Lower lobe of right lung (tissue), 2 donors: ENCODE measurements at regions not wholly inside any gene's neighbourhood (a gene's known extent, or its start where the extent isn't known, plus 50 kb on each side); places are given as distances from the start of the nearest gene placed in this dataset.
"Not testable (repeated sequence)": the region's sequence is repeated elsewhere in the genome, so short reads cannot be mapped to it uniquely, and the experiment has no call there.

Experiments
- ATAC-seq, 2 donors: fragments of 200-7000 bp; cut with Tn5 transposase; one replicate each; pipeline ENCODE4 v1.9.1; 2020 to 2022; ENCODE audit warnings: mild to moderate bottlenecking in 2 of 2, moderate library complexity in 2 of 2
- DNase-seq: peaks from one replicate; pipeline ENCODE4 v3.0.0-alpha.2; 2020
- H3K27ac ChIP-seq: fragments of 200-600 bp; one replicate; pipeline ENCODE4 v1.8.0; 2022
- H3K27me3 ChIP-seq: fragments of 200-600 bp; one replicate; pipeline ENCODE4 v1.8.0; 2022; ENCODE audit warnings: low read depth
- H3K36me3 ChIP-seq: fragments of 200-600 bp; one replicate; pipeline ENCODE4 v1.8.0; 2022; ENCODE audit warnings: mild to moderate bottlenecking
- H3K4me1 ChIP-seq: fragments of 200-600 bp; one replicate; pipeline ENCODE4 v1.8.0; 2022
- H3K4me3 ChIP-seq: fragments of 200-600 bp; one replicate; pipeline ENCODE4 v1.8.0; 2022; ENCODE audit warnings: mild to moderate bottlenecking
- H3K9me3 ChIP-seq: fragments of 200-600 bp; one replicate; pipeline ENCODE4 v1.8.0; 2022
- intact Hi-C: fragments of 100-400 bp; cut with DNase I; formaldehyde crosslinking; loops from one replicate; pipeline ENCODE4 v1.11.0; 2022
- TF ChIP-seq, protein P1 (sequence below): fragments of 200-600 bp; IDR thresholded peaks from one replicate; pipeline ENCODE4 v1.8.0; 2022; ENCODE audit warnings: antibody characterized with exemption, mild to moderate bottlenecking
- donor health status: DM: no; HTN: yes; CAD: no; lungs with severe emphysema.

DNA sequence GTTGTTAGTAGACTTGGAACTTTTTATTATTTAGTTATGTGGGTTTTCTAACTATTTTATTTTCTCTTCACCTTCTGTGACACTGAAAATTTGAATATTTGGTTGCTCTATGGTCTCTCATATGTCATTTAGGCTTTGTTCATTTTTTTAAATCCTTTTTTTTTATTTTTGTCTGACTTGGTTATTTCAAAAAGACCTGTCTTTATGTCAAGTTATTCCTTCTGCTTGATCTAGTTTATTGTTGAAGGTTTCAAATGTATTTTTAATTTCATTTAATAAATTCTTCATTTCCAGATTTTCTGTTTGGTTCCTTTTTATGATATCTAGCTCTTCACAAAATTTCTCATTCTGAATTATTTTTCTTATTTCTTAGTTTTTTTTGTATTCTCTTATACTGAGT lies 160.6 kb upstream of the ATP5MC3 start:
- Histone ChIP-seq H3K4me3 (no peak overlapping the region), H3K27me3 (no peaks in the 10 kb centered on the region), H3K9me3 (peaks cover 20% of the 10 kb centered on the region), H3K4me1 (no peaks in the 10 kb centered on the region), H3K36me3 (no peaks in the 10 kb centered on the region), H3K27ac (no peak overlapping the region)
- TF ChIP-seq, protein P1, sequence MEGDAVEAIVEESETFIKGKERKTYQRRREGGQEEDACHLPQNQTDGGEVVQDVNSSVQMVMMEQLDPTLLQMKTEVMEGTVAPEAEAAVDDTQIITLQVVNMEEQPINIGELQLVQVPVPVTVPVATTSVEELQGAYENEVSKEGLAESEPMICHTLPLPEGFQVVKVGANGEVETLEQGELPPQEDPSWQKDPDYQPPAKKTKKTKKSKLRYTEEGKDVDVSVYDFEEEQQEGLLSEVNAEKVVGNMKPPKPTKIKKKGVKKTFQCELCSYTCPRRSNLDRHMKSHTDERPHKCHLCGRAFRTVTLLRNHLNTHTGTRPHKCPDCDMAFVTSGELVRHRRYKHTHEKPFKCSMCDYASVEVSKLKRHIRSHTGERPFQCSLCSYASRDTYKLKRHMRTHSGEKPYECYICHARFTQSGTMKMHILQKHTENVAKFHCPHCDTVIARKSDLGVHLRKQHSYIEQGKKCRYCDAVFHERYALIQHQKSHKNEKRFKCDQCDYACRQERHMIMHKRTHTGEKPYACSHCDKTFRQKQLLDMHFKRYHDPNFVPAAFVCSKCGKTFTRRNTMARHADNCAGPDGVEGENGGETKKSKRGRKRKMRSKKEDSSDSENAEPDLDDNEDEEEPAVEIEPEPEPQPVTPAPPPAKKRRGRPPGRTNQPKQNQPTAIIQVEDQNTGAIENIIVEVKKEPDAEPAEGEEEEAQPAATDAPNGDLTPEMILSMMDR: no peak
- ATAC-seq: no peak
- DNase-seq: no peak
- intact Hi-C loops: no loop called here

DNA sequence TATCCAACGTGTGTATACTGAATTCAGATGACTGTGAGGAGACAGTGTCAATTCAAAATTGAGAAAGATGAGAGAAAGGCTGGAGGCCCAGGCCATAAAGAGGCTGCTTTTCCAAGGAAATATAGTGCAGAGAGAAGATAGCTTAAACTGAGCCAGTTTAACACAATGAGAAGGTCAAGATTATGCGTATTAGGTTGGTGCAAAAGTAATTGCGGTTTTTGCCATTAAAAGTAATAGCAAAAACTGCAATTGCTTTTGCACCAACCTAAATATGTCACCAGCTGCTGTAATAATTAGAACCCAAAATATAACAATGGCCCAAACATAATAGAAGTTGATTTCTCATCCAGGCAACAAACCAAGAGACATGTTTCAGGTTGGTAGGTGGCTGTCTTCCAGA lies 148.7 kb upstream of the ATP5MC3 start:
- Histone ChIP-seq H3K4me3 (no peak overlapping the region), H3K36me3 (no peaks in the 10 kb centered on the region), H3K27me3 (no peaks in the 10 kb centered on the region), H3K27ac (no peak overlapping the region), H3K4me1 (no peaks in the 10 kb centered on the region), H3K9me3 (peaks cover 9% of the 10 kb centered on the region)
- intact Hi-C loops: no loop called here
- TF ChIP-seq, protein P1: no peak
- DNase-seq: no peak
- ATAC-seq: no peak

DNA sequence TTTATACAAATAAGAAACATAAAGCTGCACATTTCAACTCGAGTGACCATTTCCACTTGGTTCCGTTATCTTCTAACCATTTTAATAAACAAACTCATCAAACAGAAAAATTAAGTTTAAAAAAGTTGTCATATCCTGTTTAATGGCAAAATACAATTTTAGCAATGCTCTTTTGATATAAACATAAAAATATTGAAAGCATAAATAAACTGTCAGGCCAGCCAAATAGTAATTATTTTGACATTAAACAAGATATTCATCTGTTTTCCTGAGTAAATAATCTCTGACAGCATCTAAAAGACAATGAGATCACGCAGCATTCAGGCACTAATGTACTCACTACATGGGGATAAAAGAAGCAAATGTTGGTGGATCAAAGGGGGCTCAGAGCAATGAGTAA lies 145.3 kb upstream of the ATP5MC3 start:
- Histone ChIP-seq H3K9me3 (peaks cover 9% of the 10 kb centered on the region), H3K27me3 (no peaks in the 10 kb centered on the region), H3K27ac (no peak overlapping the region), H3K4me3 (no peak overlapping the region), H3K36me3 (no peaks in the 10 kb centered on the region), H3K4me1 (no peaks in the 10 kb centered on the region)
- TF ChIP-seq, protein P1: no peak
- no peak for ATAC-seq
- DNase-seq: no peak
- intact Hi-C loops: no loop called here

DNA sequence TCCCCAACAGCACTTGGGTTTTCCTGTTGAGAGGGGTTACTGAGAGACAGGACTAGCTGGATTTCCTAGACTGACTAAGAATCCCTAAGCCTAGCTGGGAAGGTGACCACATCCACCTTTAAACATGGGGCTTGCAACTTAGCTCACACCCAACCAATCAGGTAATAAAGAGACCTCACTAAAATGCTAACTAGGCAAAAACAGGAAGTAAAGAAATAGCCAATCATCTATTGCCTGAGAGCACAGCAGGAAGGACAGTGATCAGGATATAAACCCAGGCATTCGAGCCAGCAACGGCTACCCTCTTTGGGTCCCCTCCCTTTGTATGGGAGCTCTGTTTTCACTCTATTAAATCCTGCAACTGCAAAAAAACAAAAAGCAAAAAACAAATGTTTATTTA lies 144.7 kb upstream of the ATP5MC3 start:
- H3K9me3 ChIP-seq, ATAC-seq, H3K36me3 ChIP-seq, H3K27me3 ChIP-seq, intact Hi-C loops, H3K4me3 ChIP-seq, H3K4me1 ChIP-seq, H3K27ac ChIP-seq, DNase-seq: not testable (repeated sequence)

DNA sequence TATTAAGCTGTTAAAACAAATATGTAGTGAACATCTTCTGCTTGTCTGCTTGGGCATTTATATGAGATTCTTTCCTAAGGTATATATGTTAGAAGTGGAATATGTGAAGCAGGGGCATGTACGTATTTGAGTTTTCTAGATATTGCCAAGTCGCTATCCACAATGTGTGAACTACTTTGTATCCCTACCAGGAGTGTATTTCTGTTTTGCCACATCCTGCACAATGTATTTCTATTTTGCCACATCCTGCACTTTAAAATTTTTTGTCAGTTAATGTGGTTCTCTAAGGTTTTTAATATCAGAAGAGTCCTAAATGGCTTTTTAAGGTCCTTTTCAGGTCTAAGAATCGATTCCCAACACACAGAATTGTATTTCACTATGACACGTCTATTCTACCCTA lies 141.7 kb upstream of the ATP5MC3 start:
- H3K4me3 ChIP-seq: no peak overlapping the region
- TF ChIP-seq, protein P1: no peak

DNA sequence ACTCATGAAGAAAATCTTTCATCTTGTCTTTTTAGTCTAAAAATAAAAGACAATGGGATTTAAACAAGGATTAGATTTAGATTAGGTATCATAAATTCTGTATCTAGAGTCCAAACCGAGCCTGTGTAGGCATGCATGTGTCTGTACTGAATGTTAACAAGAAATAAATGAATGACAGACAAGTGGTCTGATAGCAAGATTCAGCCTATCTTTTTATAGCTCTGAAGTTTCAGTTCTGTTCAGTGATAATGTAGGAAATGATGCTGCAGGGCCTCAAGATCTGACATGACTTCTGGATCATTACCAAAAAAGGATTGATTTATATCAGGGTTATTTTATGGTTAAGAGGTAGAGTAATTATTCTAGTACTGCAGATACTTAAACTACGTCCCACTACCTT lies 137.0 kb upstream of the ATP5MC3 start:
- Histone ChIP-seq H3K36me3 (no peaks in the 10 kb centered on the region), H3K27me3 (no peaks in the 10 kb centered on the region), H3K4me1 (no peaks in the 10 kb centered on the region), H3K4me3 (no peak overlapping the region), H3K9me3 (no peaks in the 10 kb centered on the region), H3K27ac (no peak overlapping the region)
- intact Hi-C loops: no loop called here
- ATAC-seq (no peak), DNase-seq (no peak)
- TF ChIP-seq, protein P1: no peak

More for the DNA sequence above, 141.7 kb upstream of the ATP5MC3 start:
- DNase-seq (no peak), ATAC-seq (no peak)
- Histone ChIP-seq H3K27me3 (no peaks in the 10 kb centered on the region), H3K27ac (no peak overlapping the region), H3K36me3 (no peaks in the 10 kb centered on the region), H3K4me1 (no peaks in the 10 kb centered on the region), H3K9me3 (peaks cover 9% of the 10 kb centered on the region)
- intact Hi-C loops: no loop called here
